Breast epithelium (tissue), 4 donors: ENCODE measurements at regions not wholly inside any gene's neighbourhood (a gene's known extent, or its start where the extent isn't known, plus 50 kb on each side); places are given as distances from the start of the nearest gene placed in this dataset.

Experiments
- DNase-seq, 2 donors: peaks; one replicate each; pipeline ENCODE4 v3.0.0-alpha.2; 2019; ENCODE audit warnings: low spot score in 2 of 2
- H3K27ac ChIP-seq, 2 donors: fragments of 200-600 bp; sonication (generic) in 1 of 2; one replicate each; pipeline ENCODE4 v1.5.1; 2016 to 2019; ENCODE audit warnings: mild to moderate bottlenecking in 1 of 2
- H3K27me3 ChIP-seq, 2 donors: fragments of 200-600 bp; sonication (generic) in 1 of 2; one replicate each; pipeline versions ENCODE4 v1.5.1 to v1.6.0; 2017 to 2019; ENCODE audit warnings: control low read depth in 1 of 2, mild to moderate bottlenecking in 1 of 2
- H3K36me3 ChIP-seq: fragments of 200-600 bp; one replicate; pipeline ENCODE4 v1.5.1; 2019
- H3K4me1 ChIP-seq, 2 donors: fragments of 200-600 bp; sonication (generic); one replicate each; pipeline ENCODE4 v1.5.1; 2016 to 2019; ENCODE audit warnings: control low read depth in 1 of 2
- H3K4me3 ChIP-seq, 3 donors: fragments of 200-600 bp; sonication (generic); 1 replicate in 2 of 3; 2 replicates in 1 of 3; pipeline ENCODE4 v1.5.1; 2016 to 2019; ENCODE audit warnings: mild to moderate bottlenecking in 3 of 3, moderate library complexity in 2 of 3
- H3K9me3 ChIP-seq, 2 donors: fragments of 200-600 bp; sonication (generic) in 1 of 2; one replicate each; pipeline ENCODE4 v1.5.1; 2016 to 2019; ENCODE audit warnings: control low read depth in 1 of 2
- CTCF ChIP-seq, 3 donors: fragments of 450-650 bp; IDR thresholded peaks; one replicate each; pipeline ENCODE4 v1.5.1; 2016 to 2017; ENCODE audit warnings: antibody characterized with exemption in 3 of 3, mild to moderate bottlenecking in 3 of 3, moderate library complexity in 3 of 3
- POLR2A ChIP-seq: fragments of 450-650 bp; IDR thresholded peaks from one replicate; pipeline ENCODE4 v1.6.1; 2016; ENCODE audit warnings: antibody characterized with exemption, mild to moderate bottlenecking, moderate library complexity
- POLR2AphosphoS5 ChIP-seq, 3 donors: sonication (generic); formaldehyde crosslinking; IDR thresholded peaks; one replicate each; pipeline ENCODE4 v1.6.1; 2017; ENCODE audit warnings: antibody characterized with exemption in 3 of 3
- intact Hi-C: fragments of 100-400 bp; cut with DNase I; formaldehyde crosslinking; loops from one replicate; pipeline ENCODE4 v1.15.1; 2023; ENCODE audit warnings: low total_unique reads

- Histone ChIP-seq H3K36me3 (no peaks in the 10 kb centered on the region), H3K9me3 (no peaks in the 10 kb centered on the region), H3K27ac (no peak overlapping the region), H3K4me3 (no peak overlapping the region), H3K4me1 (no peaks in the 10 kb centered on the region), H3K27me3 (no peaks in the 10 kb centered on the region)
- TF ChIP-seq POLR2AphosphoS5 (IDR thresholded peaks at IDR 0.05), result no peak
- TF ChIP-seq POLR2A, result no peak
- no peak for TF ChIP-seq CTCF (IDR thresholded peaks at IDR 0.05)
- intact Hi-C loops, result no loop called here
- DNase-seq, result no peak
Measured at GRCh38 chr18:25805939-25806338, 284.5 kb downstream of the SS18 start.

- Histone ChIP-seq H3K4me1 (no peaks in the 10 kb centered on the region), H3K9me3 (no peaks in the 10 kb centered on the region), H3K27me3 (no peaks in the 10 kb centered on the region), H3K36me3 (no peaks in the 10 kb centered on the region), H3K27ac (no peak overlapping the region), H3K4me3 (no peak overlapping the region)
- TF ChIP-seq POLR2AphosphoS5 (IDR thresholded peaks at IDR 0.05), result no peak
- TF ChIP-seq POLR2A, result no peak
- intact Hi-C loops, result no loop called here
- DNase-seq, result no peak
Measured at GRCh38 chr18:25805323-25805722, 285.1 kb downstream of the SS18 start.

- no peak for TF ChIP-seq CTCF (IDR thresholded peaks at IDR 0.05)
- TF ChIP-seq POLR2AphosphoS5 (IDR thresholded peaks at IDR 0.05), result no peak
- no peak for TF ChIP-seq POLR2A
- no peaks in the 10 kb centered on the region for H3K36me3 ChIP-seq
- intact Hi-C loops, result no loop called here
- no peaks in the 10 kb centered on the region for H3K9me3 ChIP-seq
- no peak overlapping the region for H3K4me3 ChIP-seq
- no peak overlapping the region for H3K27ac ChIP-seq
- no peak for DNase-seq
- no peaks in the 10 kb centered on the region for H3K4me1 ChIP-seq
- H3K27me3 ChIP-seq, result no peaks in the 10 kb centered on the region
Measured at GRCh38 chr18:25799231-25799630, 291.2 kb downstream of the SS18 start.

- Histone ChIP-seq H3K27ac (no peak overlapping the region), H3K36me3 (no peaks in the 10 kb centered on the region), H3K4me3 (no peak overlapping the region), H3K4me1 (no peaks in the 10 kb centered on the region), H3K27me3 (no peaks in the 10 kb centered on the region), H3K9me3 (no peaks in the 10 kb centered on the region)
- no peak for TF ChIP-seq POLR2AphosphoS5 (IDR thresholded peaks at IDR 0.05)
- no peak for TF ChIP-seq POLR2A
- TF ChIP-seq CTCF (IDR thresholded peaks at IDR 0.05), result no peak
- no peak for DNase-seq
- intact Hi-C loops, result no loop called here
Measured at GRCh38 chr18:25798046-25798445, 292.4 kb downstream of the SS18 start.

- DNase-seq, result no peak
- Histone ChIP-seq H3K4me1 (no peaks in the 10 kb centered on the region), H3K36me3 (no peaks in the 10 kb centered on the region), H3K27me3 (no peaks in the 10 kb centered on the region), H3K4me3 (no peak overlapping the region), H3K9me3 (no peaks in the 10 kb centered on the region), H3K27ac (no peak overlapping the region)
- no peak for TF ChIP-seq POLR2A
- intact Hi-C loops, result no loop called here
Measured at GRCh38 chr18:25795213-25795612, 295.2 kb downstream of the SS18 start.

- Histone ChIP-seq H3K36me3 (no peaks in the 10 kb centered on the region), H3K27me3 (no peaks in the 10 kb centered on the region), H3K27ac (no peak overlapping the region), H3K9me3 (no peaks in the 10 kb centered on the region), H3K4me1 (no peaks in the 10 kb centered on the region), H3K4me3 (no peak overlapping the region)
- no peak for DNase-seq
- intact Hi-C loops, result no loop called here
- no peak for TF ChIP-seq POLR2A
- TF ChIP-seq CTCF (IDR thresholded peaks at IDR 0.05), result no peak
- TF ChIP-seq POLR2AphosphoS5 (IDR thresholded peaks at IDR 0.05), result no peak
Measured at GRCh38 chr18:25787276-25787675, 303.1 kb downstream of the SS18 start.
